Stimulated activated CD4-positive, alpha-beta T cell treated with anti-CD3 and anti-CD28 coated beads, Interleukin-12 subunit alpha, Interleukin-12 subunit beta, amount 100 ng/mL, for 24 hours (primary cell): ENCODE measurements at regions not wholly inside any gene's neighbourhood (a gene's known extent, or its start where the extent isn't known, plus 50 kb on each side); places are given as distances from the start of the nearest gene placed in this dataset.

Experiments
- DNase-seq, 2 experiments: peaks; one replicate each; pipeline ENCODE4 v3.0.0-alpha.2; 2020; ENCODE audit warnings: low read depth in 2 of 2

DNA sequence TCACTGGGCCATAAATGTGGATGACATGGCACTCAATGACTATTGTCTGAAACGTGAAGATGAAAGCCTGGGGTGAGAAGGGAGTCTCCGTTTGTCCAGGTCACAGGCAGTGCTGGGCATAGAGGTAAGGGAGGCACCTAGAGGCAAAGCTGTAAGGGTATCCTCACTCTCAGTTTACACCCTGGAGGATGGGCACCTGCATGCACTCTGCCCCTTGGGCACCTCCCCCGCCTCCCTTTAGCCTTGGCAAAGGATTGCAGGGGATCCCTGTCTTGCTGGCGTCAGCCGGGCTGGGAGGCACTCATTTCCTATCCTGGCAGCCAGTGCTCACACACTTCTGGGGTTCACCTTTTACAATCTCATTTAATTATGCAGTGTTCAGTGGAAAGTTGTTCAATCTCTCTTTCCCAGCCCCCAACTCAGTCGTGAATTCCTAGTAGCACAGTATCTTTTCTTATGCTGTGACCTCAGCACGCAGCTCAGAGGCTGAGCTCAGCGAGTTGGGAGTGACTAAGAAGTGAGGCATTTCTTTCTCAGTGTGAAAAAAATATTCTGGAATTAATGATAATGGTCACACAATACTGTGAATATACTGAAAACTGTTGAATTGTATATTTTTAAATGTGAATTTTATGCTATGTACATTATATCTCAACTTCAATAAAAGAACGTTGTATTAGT is 866.6 kb downstream of the BRD1 start:
- DNase-seq: no peak

DNA sequence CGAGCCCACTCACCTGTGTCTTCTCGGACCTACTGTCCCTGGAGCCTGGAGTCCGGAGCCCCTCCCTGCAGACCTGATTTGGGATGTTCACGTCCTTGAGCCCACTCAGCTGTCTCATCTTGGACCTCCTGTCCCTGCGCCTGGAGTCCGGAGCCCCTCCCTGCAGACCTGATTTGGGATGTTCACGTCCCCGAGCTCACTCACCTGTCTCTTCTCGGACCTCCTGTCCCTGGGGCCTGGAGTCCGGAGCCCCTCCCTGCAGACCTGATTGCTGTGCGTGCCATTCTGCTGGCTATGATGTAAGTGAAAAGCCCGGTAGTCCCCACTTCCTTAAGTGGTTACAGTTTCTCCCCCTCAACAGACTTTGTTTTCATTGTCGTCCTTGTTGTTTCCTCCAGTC is 867.1 kb downstream of the BRD1 start:
- no peak for DNase-seq

- DNase-seq: no peak
Observed at GRCh38 chr22:48959496-48959895, 868.2 kb downstream of the BRD1 start.

- DNase-seq: no peak
Observed at GRCh38 chr22:48957987-48958321, 869.7 kb downstream of the BRD1 start.

DNA sequence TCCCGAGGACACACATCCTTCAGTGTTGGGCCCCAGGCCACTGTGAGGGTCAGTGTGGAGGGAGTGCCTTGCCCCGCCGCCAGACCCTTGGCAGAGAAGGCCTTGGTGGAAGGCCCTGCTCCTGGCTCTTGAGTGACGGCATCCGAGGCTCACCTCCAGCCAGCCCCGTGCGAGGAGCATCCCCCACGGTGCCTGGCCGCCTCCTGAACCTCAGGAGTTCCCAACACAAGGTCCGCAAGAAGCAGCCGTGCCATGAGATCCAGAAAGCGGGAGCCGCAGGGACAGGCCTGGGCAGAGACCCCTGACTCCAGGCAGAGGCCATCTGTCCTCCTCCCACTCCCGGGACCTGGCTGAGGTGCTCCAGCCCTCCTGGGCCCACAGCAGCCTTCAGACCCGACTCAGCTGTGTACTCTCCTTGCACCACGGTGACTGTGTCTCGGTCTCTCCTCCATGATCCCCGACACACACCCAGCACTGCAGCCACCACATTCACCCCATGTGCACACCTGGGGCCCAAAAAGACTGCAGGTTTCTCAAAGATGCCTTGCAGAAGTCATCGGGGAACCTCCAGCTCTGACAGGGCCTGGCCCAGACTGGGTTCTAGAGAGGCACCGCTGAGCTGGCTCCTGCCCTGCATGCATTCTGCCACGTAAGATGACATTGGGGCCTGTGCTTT is 870.2 kb downstream of the BRD1 start:
- DNase-seq: no peak

DNA sequence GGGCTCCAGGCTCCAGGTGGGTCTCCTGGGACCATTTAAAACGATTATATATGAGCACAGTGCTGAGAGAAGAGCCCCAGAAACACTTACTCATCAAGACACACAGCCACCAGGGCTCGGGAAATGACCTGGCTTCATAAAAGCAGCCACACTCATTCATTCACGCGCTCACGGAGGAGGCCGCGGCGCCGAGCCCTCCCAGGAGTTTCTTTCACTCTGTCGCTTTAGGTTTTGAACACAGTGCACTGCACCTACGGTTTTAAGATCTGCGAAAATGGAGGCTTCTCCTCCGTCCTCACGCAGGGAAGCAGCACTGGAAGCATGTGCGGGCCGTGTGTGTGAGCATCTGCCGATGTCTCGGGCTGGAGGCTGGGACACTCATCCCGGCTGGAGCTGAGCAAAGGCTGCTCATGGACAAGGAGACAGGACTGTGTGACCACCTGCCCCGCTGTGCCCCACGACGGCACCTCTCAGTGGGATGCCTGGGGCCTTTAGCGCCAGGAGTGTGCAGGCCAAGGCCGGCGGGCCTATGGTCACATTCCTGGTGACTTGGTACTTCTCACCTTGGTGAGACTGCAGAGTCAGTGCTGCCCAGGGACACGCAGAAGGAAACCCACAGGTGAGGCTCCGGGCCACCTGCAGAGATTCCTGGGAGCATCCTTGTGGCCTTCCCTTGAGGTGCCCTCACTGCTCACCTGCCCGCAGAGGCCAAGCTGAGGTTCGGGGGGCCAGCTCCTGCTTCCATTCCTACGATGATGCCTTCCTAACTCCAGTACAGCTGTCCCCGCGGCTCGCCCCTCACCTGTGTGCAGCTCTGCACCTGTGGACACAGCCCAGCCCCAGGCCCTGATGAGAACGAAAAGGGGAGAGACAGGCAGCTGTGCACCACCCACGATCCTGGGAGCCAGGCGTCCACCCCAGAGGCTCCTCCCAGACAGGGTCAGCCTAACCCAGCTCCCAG is 872.0 kb downstream of the BRD1 start:
- DNase-seq: no peak

DNA sequence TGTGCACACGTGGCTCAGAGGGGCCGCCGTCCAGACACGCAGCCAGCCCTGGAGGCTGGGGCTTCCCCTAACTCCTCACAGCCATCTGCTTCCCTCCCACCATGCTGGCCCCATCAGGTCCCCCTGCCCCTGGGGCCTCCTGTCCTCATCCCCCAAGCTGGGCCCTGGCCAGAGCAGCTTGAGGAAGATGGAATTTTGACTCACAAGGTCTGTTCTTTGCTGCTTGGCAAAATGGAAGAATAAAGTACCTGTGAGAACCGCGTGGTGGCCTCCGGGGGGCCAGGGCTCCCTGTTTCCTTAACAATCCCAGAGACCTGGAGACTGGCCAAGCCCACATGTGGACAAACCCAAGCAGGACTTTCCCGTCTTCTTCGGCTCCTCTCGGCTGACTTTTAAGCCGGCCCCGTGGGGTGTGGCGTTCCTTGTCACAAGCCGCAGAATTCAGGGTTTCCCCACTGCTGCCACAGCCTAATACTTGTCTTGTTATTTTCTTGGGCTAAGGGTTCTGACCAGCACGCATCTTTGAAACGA is 872.8 kb downstream of the BRD1 start:
- DNase-seq: no peak

DNA sequence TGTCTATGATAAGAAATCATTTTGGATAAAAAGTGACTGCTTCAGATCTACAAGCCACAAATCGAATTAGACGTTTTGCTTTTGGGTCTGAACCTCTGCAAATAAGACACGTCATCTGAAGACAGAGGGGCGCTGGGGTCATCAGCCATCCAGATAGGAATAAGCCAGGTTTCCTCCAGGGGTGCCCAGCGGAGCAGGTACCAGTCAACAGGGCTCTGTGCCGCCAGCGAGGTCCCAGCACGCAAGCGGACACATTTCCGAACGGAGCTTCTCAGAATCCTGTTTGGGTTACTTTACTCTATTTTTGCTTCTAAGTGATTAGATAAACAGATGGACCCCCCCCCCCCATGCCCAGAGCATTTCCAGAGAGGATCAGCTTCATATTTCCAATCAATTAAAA is 873.8 kb downstream of the BRD1 start:
- DNase-seq: no peak

DNA sequence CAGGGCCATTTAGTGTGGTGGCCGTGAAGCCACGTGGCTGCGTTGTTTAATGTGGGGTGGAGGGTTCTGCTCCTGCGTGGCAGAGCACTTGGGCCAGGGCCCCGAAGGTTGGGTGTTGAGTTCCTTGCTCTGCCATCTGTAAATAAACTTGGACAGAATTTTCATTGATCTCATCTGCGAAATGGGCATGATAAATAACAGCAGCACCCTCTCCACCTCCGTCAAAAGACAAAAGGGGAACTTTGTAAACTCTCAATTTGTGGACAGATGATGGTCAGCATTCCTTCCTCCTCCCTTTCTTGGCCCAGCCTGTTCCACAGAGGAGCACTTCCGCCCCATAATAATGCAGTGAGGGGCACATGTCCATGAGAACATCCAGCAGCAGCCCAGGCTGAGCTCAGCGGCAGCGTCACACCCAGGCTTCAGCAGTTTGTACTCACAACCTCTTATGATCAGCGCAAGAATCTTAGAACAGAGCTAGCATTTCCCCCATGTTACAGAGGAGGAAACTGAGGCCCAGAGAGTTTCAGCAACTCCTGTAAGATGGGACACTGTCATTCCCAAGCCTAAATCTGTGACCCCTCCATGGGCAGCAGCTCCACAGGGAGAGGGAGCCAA is 874.5 kb downstream of the BRD1 start:
- no peak for DNase-seq

- DNase-seq: no peak
Observed at GRCh38 chr22:48952256-48953102, 875.2 kb downstream of the BRD1 start.

DNA sequence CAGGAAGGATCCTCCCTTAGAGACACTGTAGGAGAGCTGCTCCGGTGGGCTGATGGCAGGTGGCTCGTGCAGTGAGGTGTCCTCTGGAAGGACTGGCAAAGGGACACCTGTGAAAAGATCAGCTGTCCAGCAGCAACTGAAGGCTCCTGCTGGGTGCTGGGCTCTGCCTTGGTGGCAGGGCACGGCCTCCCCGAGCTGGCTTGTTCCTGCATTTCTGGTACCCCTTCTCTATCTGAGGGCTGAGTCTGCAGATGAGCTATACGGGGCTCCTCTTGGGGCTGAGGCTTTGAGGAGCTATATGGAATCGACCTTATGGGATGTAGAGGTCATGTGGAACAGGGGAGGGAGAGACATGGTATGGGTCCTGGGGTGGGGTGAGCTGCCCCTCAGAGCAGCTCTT is 875.8 kb downstream of the BRD1 start:
- no peak for DNase-seq

GRCh38 chr22:48950151-48950915 is 877.3 kb downstream of the BRD1 start:
- DNase-seq: no peak

DNA sequence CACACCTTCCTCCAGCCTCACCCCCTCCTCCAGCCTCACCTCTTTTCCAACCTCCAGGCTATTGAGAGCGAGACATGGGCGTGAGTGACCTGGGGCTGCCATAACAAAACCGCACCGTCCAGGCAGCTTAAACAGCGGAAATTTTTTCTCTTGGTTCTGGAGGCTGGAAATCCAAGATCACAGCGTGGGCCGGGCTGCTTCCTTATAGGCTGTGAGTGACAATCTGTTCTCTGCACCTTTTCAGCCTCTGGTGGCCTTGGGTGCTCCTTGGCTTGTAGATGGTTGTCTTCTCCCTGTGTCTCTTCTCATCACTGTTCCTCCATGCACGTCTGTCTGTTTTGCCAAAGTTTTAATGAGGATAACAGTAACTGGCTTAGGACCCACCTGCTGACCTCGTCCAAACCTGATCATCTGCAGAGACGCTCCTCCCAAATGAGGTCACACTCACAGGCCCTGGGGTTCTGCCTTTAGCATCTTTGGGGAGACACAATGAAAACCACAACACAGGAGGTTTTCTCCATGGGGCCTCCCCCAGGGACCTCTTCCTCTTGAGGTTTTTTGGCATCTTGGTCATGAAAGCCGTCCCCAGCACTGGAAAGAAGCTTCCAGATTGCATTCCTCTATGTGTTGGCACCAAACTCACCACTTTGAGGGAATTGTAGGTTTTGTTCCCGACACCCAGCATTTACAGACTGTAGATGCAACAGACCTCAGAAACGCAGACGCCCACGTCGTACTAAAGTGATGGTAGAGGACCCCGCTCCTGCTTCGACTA is 878.1 kb downstream of the BRD1 start:
- no peak for DNase-seq

DNA sequence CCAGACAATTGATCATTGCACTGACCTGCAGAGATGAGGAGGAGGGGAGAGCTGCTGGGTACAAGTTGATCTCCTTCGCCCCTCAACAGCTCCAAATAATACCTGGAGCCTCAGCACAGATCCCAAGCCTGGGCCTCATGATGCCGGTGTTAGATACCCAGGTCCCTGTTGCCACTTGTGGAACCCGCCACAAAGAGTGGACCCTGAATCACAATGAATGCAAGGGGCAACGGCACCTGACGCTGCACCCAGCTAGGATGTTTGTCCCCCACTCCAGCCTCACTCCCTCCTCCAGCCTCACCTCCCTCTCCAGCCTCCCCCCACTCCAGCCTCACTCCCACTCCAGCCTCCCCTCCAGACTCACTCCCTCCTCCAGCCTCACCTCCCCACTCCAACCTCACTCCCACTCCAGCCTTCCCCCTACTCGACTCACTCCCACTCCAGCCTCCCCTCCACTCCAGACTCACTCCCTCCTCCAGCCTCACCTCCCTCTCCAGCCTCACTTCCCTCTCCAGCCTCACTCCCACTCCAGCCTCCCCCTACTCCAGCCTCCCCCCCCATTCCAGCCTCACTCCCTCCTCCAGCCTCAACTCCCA is 879.0 kb downstream of the BRD1 start:
- DNase-seq: no peak

DNA sequence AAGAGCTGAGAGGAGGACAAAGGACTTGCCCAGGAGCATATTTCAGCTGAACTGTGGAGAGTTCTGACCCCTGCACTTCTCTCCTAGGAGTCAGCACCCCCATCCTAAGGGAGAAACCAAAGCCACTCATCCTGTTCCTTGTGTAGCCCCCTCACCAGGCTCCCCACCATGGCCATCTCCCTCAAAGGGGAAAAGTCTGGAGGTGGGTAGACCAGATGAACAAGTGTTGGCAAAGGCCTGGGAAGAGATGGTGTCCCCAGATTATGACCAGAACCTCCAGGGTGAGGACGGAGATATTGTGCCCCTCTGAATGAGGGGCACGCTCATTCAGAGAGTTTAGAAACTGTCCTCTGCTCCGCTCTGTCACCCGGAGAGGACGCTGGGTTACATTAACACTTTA is 880.0 kb downstream of the BRD1 start:
- no peak for DNase-seq

- DNase-seq: no peak
Observed at GRCh38 chr22:48945621-48946458, 881.8 kb downstream of the BRD1 start.

GRCh38 chr22:48944751-48945620 is 882.7 kb downstream of the BRD1 start:
- DNase-seq: no peak
